ENCODE measurements at regions not wholly inside any gene's neighbourhood (a gene's known extent, or its start where the extent isn't known, plus 50 kb on each side); places are given as distances from the start of the nearest gene placed in this dataset.

- DNase-seq = no peak
Measured at GRCh38 chr3:106725566-106725965, 651.7 kb upstream of the CCDC54 start.

GRCh38 chr3:106728315-106729098 is 648.7 kb upstream of the CCDC54 start:
- DNase-seq = no peak

DNA sequence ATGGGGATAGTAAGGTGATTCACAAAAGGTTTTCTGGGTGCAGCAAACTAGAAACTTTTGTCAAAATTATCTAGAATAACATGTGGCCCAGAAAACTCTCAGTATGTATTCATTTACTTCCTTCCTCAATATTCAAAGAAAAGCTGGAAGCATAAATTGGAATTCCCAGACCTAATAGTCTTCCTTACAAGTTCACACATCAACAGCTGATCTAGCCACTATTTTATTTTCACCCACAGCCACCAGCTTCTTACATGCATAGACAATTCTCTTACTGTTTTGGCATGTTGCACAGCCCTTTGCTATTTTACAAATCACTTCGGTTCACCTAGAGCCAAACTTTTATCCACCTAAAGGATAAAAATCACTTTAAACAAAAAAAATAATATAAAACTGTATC is 647.8 kb upstream of the CCDC54 start:
- DNase-seq = no peak

- no peak for DNase-seq
Measured at GRCh38 chr3:106731230-106731629, 646.0 kb upstream of the CCDC54 start.

- DNase-seq = no peak
Measured at GRCh38 chr3:106734712-106735111, 642.5 kb upstream of the CCDC54 start.

- no peak for DNase-seq
Measured at GRCh38 chr3:106737265-106737664, 640.0 kb upstream of the CCDC54 start.

GRCh38 chr3:106740116-106740515 is 637.1 kb upstream of the CCDC54 start:
- no peak for DNase-seq

DNA sequence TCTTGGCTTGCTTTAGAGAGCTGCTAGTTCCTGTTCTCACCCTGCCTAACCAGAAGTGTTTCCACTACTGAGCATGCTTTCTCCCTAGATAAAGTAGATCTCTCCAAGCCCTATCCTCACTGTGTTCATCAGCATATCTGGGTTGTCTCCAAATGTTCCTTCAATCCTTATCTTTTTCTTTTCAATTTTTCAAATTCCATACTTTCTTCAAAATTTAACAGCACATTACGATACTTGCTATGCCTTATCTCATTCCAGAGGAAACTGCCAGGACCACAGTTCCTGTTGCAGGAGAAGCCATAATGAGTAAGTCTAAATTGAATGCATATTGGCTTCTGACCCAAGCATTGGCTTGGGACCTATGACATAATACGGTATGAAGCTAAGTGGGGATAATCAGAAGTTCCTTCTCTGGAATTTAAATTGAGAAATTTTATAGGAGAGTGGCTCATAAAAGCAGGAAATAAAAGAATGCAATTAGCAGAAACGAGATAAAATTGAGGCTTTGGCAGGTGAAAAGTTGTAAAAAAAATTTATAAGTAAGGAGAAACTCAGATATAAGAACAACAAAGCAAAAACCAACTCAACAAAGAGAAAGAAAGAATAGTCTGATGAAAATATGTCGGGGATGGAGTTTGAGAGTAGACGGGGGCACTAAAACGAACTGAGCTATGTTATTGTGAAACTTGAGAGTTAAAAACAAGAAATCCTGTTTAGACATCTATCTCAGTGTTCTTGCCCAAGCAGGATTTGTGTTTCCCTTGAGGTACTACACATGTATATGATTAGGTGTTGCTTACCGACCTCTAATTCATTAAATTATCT is 631.7 kb upstream of the CCDC54 start:
- no peak for DNase-seq

- DNase-seq = no peak
Measured at GRCh38 chr3:106746286-106746685, 631.0 kb upstream of the CCDC54 start.

DNA sequence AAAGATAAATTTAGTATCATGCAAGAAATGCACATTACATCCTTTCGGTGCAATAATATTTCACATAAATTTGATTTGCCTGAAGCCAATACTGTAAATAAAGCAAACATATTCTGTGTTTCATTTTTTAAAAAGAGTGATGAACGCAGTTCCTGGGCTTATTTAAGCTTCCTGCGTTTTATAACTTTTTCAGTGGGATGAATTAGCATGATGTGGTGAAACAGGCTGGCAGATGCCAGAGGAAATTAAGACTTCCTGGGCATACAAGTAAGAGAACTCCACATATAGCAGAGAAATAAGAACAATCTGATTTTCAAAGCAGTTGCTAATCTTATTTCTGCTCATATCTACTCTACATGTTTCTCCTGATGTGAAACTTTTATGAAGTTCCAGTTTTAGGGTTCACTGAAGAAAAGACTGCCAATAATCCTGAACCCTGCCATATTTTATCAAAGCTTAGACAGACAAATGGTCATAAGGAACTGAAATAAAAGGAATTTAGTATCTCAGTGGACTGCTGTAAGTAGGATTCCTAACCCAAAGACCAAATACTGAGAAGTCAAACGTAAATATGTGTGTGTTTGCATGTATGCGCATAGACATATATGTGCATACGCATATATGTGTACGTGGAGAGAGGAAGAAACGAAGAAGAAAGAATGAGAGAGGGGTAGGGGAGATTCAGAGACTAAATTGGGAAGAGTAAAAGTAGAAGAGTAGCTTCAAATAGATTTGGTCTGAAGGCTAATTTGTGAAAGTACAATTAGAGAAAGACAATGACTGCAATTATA is 628.6 kb upstream of the CCDC54 start:
- DNase-seq = no peak

- no peak for DNase-seq
Measured at GRCh38 chr3:106750092-106750491, 627.1 kb upstream of the CCDC54 start.

DNA sequence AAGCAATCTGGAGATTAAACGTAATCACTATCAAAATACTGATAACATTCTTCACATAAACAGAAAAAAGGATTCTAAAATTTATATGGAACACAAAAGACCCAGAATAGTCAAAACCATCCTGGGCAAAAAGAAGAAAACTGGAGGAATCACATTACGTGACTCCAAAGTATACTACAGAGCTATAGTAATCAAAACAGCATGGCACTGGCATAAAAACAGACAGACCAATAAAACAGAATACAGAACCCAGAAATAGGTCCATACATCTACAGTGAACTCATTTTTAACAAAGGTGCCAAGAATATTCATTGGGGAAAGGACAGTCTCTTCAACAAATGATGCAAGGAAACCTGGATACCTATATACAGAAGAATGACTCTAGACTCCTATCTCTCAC is 621.9 kb upstream of the CCDC54 start:
- no peak for DNase-seq

DNA sequence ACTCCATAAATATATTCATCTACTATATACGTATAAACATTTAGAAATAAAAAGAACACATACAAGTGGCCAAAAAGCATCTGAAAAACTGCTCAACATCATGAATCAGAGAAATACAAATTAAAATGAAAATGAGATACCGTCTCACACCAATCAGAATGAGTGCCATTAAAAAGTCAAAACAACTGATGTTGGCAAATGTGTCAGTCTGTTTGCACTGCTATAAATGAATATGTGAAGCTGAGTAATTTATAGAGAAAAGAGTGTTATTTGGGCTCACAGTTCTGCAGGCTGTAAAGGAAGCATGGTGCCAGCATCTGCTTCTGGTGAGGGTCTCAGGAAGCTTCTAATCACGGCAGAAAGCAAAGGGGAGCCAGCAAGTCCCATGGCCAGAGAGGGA is 620.3 kb upstream of the CCDC54 start:
- no peak for DNase-seq

GRCh38 chr3:106758459-106758858 is 618.8 kb upstream of the CCDC54 start:
- no peak for DNase-seq

DNA sequence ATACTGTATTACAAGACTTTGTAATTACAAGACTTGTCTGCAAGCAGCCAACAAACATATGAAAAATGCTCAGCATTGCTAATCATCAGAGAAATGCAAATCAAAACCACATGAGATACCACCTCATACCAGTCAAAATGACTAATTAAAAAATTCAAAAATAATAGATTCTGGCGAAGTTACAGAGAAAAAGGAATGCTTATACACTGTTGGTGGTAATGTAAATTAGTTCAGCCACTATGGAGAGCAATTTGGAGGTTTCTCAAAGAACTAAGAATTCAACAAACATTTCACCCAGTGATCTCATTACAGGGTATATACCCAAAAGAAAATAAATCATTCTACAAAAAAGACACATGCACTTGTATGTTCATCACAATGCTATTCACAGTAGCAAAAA is 617.5 kb upstream of the CCDC54 start:
- no peak for DNase-seq

GRCh38 chr3:106765342-106765741 is 611.9 kb upstream of the CCDC54 start:
- DNase-seq = no peak

DNA sequence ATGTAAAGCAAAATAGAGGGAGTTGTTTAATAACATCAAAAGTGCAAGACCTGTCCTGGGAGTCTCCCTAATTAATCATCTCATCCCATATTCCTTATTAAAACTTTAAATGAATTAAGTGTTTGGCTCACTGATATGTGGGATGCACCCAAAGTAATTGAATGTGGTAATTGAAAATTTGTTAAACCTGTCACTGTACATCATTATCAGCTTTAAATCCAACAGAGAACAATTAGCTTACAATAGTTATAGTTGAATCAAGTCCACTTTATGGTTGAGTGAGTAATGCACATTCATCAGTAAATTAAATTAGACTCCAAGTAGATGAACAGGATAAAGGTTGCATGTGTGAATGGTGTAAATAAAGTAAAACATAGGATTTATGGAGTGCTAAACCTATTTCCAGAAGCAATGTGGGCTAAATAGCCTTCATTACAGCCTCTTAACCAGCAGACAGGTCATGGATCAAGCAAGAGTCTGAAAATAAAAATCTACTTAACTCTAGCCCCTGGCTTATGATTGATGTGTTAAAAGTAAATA is 608.2 kb upstream of the CCDC54 start:
- DNase-seq = no peak

DNA sequence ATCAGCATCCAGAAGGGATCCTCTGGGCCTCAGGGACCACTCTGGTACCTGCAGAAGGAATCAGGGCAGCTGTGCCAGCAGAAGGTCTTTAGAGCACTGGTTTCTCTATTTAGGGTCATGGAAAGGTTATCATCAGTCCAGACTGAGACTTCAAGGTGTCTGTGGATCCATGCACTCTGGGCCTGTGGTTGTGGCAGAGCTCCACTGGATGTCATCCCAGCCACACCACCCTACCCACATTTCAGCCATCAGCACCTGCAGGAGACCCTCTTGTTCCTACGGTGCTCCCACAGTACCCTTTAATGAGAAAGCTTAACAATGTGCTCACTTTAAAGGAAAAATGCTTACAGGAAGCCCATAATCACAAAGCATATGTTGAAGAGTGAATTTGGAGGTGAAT is 603.4 kb upstream of the CCDC54 start:
- DNase-seq = no peak

GRCh38 chr3:106783231-106783630 is 594.0 kb upstream of the CCDC54 start:
- DNase-seq = no peak

DNA sequence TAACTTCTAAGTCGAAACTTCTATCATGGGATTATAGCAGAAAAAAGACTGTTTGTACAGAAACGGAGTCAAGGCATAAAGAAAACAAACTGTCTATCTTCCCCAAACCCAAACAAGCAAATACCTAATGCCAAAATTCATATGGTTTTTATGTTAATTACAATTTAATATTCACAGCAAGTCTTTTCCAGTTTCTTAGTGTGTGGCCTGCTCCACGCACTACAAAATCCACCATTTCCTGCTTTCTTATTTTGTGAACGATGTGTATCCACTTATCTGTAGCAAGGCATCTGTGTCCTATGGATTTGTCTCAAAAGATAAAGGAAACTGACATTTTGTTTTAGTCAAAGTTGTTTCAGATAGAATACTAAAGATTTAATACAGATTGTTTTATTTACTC is 588.0 kb upstream of the CCDC54 start:
- no peak for DNase-seq

- no peak for DNase-seq
Measured at GRCh38 chr3:106792716-106793115, 584.5 kb upstream of the CCDC54 start.

DNA sequence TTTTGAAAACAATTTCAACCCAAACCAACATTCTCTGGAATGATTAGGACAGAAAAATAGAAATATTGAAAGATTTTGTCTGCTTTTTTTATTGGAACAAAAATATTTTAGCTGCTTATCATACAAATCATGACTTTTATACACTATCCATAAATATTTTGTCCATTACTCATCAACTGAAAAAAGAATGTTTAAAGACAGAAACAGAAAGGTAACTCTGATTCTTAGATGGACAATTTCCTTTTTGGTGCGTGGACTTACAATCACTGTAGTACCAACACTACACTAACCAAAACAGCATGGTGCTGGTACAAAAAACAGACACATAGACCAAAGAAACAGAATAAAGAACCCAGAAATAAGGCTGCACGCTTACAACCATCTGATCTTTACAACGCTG is 582.8 kb upstream of the CCDC54 start:
- DNase-seq = no peak

DNA sequence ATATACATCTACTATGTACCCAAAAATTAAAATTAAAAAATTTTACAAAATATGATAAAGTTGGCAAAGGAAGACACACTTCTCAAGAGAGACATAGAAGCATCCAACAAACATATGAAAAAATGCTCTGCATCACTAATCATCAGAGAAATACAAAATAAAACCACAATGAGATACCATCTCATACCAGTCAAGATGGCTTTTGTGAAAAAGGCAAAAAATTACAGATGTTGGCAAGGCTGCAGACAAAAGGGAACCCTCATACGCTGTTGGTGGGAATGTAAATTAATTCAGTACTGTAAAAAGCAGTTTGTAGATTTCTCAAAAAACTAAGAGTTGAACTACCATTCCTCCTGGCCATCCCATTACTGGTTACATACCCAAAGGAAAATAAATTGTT is 581.7 kb upstream of the CCDC54 start:
- no peak for DNase-seq

All from stimulated activated CD4-positive, alpha-beta T cell treated with anti-CD3 and anti-CD28 coated beads, Interleukin-2, amount 100 ng/mL, for 24 hours (primary cell).